HL-60 (cell line): ENCODE measurements at regions not wholly inside any gene's neighbourhood (a gene's known extent, or its start where the extent isn't known, plus 50 kb on each side); places are given as distances from the start of the nearest gene placed in this dataset.

Experiments used
- DNase-seq, 2 experiments: peaks; one replicate each; pipeline ENCODE4 v3.0.0-alpha.2; 2010 to 2020; ENCODE audit warnings: low read depth in 1 of 2, low spot score in 1 of 2
- H3K27ac ChIP-seq: fragments of 250-450 bp; sonication (Bioruptor Pico); replicated peaks from 2 replicates; pipeline ENCODE4 v1.5.1; 2020; ENCODE audit warnings: mild to moderate bottlenecking, moderate library complexity
- H3K27me3 ChIP-seq: fragments of 250-450 bp; sonication (Bioruptor Pico); 2 replicates; pipeline ENCODE4 v1.5.1; 2021; ENCODE audit warnings: mild to moderate bottlenecking, moderate library complexity; ENCODE audit not compliant: insufficient read depth, poor library complexity, severe bottlenecking
- H3K4me3 ChIP-seq: replicated peaks from 2 replicates; pipeline ENCODE4 v1.5.1; 2011; ENCODE audit warnings: mild to moderate bottlenecking, control low read depth, low read length; ENCODE audit not compliant: insufficient read depth
- GABPA ChIP-seq: IDR thresholded peaks from 2 replicates; pipeline ENCODE4 v1.6.1; 2012; ENCODE audit warnings: low read depth
- POLR2AphosphoS5 ChIP-seq: IDR thresholded peaks from 2 replicates; pipeline ENCODE4 v1.6.1; 2012; ENCODE audit warnings: low read depth
- SPI1 ChIP-seq: IDR thresholded peaks from 2 replicates; pipeline ENCODE4 v1.6.1; 2012; ENCODE audit warnings: low read depth, mild to moderate bottlenecking, borderline replicate concordance
- TF ChIP-seq, protein P1 (sequence below): IDR thresholded peaks from 2 replicates; pipeline ENCODE4 v1.6.1; 2012; ENCODE audit warnings: low read depth; ENCODE audit not compliant: insufficient replicate concordance
- TF ChIP-seq, protein P2 (sequence below): IDR thresholded peaks from one replicate; pipeline ENCODE4 v1.5.1; 2011; ENCODE audit warnings: low read length, control low read depth, inconsistent platforms; ENCODE audit not compliant: insufficient read depth

DNA sequence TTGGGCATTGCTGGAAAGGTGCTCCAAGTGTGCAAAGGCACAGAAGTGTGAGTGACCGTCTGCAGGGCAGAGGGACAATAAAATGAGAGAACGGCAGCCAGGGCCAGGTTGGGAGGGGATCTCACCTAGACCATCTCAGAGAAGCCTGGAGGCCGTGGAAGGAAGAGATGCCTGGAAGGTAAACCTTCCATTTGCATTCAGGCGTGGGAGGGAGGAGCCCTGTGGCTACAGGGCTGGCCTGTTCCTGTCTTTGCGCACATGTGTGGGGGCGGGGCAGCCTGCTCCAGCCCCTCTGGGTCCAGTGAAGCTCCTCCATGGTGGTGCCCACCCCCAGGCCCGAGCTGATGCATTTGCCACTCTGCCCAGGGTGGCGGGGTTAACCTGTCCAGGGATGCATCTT, 473.6 kb upstream of the MGMT start:
- no peak for TF ChIP-seq GABPA
- TF ChIP-seq, protein P1, sequence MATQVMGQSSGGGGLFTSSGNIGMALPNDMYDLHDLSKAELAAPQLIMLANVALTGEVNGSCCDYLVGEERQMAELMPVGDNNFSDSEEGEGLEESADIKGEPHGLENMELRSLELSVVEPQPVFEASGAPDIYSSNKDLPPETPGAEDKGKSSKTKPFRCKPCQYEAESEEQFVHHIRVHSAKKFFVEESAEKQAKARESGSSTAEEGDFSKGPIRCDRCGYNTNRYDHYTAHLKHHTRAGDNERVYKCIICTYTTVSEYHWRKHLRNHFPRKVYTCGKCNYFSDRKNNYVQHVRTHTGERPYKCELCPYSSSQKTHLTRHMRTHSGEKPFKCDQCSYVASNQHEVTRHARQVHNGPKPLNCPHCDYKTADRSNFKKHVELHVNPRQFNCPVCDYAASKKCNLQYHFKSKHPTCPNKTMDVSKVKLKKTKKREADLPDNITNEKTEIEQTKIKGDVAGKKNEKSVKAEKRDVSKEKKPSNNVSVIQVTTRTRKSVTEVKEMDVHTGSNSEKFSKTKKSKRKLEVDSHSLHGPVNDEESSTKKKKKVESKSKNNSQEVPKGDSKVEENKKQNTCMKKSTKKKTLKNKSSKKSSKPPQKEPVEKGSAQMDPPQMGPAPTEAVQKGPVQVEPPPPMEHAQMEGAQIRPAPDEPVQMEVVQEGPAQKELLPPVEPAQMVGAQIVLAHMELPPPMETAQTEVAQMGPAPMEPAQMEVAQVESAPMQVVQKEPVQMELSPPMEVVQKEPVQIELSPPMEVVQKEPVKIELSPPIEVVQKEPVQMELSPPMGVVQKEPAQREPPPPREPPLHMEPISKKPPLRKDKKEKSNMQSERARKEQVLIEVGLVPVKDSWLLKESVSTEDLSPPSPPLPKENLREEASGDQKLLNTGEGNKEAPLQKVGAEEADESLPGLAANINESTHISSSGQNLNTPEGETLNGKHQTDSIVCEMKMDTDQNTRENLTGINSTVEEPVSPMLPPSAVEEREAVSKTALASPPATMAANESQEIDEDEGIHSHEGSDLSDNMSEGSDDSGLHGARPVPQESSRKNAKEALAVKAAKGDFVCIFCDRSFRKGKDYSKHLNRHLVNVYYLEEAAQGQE, result no peak
- TF ChIP-seq SPI1, result no peak
- no peak for TF ChIP-seq POLR2AphosphoS5
- TF ChIP-seq, protein P2, sequence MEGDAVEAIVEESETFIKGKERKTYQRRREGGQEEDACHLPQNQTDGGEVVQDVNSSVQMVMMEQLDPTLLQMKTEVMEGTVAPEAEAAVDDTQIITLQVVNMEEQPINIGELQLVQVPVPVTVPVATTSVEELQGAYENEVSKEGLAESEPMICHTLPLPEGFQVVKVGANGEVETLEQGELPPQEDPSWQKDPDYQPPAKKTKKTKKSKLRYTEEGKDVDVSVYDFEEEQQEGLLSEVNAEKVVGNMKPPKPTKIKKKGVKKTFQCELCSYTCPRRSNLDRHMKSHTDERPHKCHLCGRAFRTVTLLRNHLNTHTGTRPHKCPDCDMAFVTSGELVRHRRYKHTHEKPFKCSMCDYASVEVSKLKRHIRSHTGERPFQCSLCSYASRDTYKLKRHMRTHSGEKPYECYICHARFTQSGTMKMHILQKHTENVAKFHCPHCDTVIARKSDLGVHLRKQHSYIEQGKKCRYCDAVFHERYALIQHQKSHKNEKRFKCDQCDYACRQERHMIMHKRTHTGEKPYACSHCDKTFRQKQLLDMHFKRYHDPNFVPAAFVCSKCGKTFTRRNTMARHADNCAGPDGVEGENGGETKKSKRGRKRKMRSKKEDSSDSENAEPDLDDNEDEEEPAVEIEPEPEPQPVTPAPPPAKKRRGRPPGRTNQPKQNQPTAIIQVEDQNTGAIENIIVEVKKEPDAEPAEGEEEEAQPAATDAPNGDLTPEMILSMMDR, result no peak
- no peak for DNase-seq
- Histone ChIP-seq H3K4me3 (no peak overlapping the region), H3K27me3 (no peaks in the 10 kb centered on the region), H3K27ac (no peak overlapping the region)

DNA sequence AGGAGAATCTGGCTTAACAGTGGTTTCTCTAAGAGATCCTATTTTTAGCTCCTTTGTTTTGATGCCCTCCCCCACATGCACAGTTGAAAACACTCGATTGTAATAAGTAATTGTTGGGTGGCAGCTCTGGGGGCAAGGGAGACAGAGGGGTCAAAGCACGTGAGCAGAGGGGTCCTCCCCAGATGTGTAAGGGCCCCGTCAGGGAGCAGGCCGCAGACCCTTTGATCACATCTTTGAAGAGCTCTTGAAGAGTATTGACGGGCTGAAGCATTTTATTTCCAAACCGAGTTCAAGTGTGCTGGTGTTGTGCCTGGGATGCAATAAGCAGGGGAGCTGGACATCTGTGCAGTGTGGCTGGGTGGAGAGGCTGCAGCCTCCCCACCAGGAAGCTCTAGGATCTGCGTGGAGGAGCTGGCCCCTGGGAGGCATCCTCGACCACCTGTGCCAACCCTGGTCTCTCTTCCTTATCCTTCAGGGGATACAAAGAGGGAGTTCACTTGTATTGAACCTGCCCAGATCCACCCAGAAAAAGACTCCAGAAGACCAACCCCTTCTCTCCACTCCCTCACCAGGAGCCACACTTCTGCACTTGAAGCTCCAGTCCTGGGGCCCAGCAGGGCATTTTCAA, 473.0 kb upstream of the MGMT start:
- no peaks in the 10 kb centered on the region for H3K27me3 ChIP-seq
- no peak for DNase-seq
- H3K4me3 ChIP-seq, result no peak overlapping the region
- H3K27ac ChIP-seq, result no peak overlapping the region
- no peak for TF ChIP-seq SPI1
- TF ChIP-seq, protein P1, result no peak
- TF ChIP-seq GABPA, result no peak
- no peak for TF ChIP-seq POLR2AphosphoS5
- TF ChIP-seq, protein P2, result no peak

DNA sequence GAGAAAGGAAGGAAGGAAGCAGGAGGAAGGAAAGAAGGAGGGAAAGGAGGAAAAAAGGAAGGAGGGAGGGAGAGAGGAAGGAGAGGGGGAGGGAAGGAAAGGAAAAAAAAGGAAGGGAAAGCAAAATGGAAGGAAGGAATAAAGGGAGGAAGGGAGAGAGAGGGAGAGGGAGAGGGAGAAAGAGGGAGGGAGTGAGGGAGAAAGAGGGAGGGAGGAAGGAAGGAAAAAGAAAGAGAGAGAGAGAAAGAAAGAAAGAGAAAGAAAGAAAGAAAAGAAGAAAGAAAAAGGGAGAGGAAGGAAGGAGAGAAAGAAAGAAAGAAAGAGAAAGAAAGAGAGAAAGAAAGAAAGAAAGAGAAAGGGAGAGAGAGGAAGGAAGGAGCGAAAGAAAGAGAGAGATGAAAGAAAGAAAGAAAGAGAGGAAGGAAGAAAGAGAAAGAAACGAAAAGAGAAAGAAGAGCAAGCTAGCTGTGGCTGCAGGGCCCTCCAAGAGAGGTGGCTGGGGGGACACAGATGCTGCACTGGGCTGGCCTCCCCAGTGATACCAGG, 472.4 kb upstream of the MGMT start:
- H3K27ac ChIP-seq, result no peak overlapping the region
- no peak for DNase-seq
- TF ChIP-seq POLR2AphosphoS5 (no peak), GABPA (no peak), SPI1 (no peak)
- TF ChIP-seq, protein P2, result no peak
- TF ChIP-seq, protein P1, result no peak
- H3K27me3 ChIP-seq, result no peaks in the 10 kb centered on the region
- H3K4me3 ChIP-seq, result no peak overlapping the region
